NT2/D1 (cell line): ENCODE measurements at regions not wholly inside any gene's neighbourhood (a gene's known extent, or its start where the extent isn't known, plus 50 kb on each side); places are given as distances from the start of the nearest gene placed in this dataset.

ENCODE experiments used
- SUZ12 ChIP-seq: IDR thresholded peaks from 2 replicates; pipeline ENCODE4 v1.6.1; 2011; ENCODE audit not compliant: insufficient read length, insufficient read depth; ENCODE audit errors: extremely low read depth
- YY1 ChIP-seq: IDR thresholded peaks from 2 replicates; pipeline ENCODE4 v1.6.1; 2011; ENCODE audit not compliant: insufficient read length, insufficient read depth
- ZNF274 ChIP-seq: IDR thresholded peaks from 2 replicates; pipeline ENCODE4 v1.6.1; 2011; ENCODE audit warnings: mild to moderate bottlenecking, low read depth, low read length

DNA sequence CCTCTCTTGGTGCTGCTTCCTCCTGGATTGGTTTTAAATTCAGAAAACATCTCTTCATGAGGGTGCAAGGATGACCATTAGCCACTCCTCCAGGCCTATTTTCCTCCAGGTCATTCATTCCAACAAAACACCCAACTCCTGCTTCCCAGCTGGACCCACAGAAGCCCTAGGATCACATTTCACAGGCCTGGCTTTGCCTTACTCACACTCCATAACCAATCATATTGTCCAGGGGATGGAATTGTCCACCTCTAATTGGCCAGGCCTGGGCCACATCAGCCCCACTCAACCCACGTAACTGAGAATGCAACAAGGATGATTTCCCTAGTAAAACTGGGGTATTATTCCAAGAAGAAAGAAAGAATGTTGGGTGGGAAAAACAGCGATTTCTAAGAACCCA, 616.7 kb upstream of the SUCLG2 start:
- no peak for TF ChIP-seq ZNF274
- no peak for TF ChIP-seq YY1
- no peak for TF ChIP-seq SUZ12
